ENCODE measurements at regions not wholly inside any gene's neighbourhood (a gene's known extent, or its start where the extent isn't known, plus 50 kb on each side); places are given as distances from the start of the nearest gene placed in this dataset.

DNA sequence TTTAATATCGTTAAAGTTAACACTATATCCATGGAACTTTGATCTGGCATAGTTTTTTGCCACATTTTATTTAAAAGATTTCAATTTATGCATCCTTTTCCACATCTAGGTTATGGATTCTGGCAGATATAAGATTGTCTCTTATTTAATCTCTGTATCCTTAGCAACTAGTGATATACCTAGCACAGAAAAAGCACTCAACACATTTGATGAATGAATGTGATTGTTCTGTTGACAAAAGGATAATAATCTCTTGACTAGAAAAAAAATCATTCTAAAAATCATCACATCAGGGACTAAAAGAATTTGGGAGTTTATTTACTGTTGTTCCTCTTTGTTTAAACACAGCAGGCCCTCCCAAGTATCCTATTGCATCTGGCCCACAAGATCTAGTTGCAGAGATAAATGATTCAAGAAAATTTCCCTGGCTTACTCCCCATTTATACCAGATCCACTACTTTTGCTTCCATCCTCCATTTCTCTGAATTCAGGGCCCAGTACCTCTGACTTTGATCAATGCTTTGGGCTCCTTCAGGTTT, 84.0 kb upstream of the C1GALT1 start:
- no peak for DNase-seq
- Histone ChIP-seq H3K9me3 (no peaks in the 10 kb centered on the region), H3K27me3 (no peaks in the 10 kb centered on the region), H3K4me3 (no peak overlapping the region), H3K27ac (no peak overlapping the region), H3K4me1 (ENCODE audit: insufficient read depth) (no peaks in the 10 kb centered on the region), H3K36me3 (no peaks in the 10 kb centered on the region)
- intact Hi-C loops (cut with DNase I), result no loop called here
- 94 to 98% (median 96%) methylated on average over 1 of the region's 1 CpG for WGBS, 3 donors
- TF ChIP-seq CTCF (IDR thresholded peaks at IDR 0.05) (no peak), EP300 (IDR thresholded peaks at IDR 0.05) (no peak), POLR2A (IDR thresholded peaks at IDR 0.05) (no peak)

- Histone ChIP-seq H3K4me1 (ENCODE audit: insufficient read depth) (no peaks in the 10 kb centered on the region), H3K36me3 (no peaks in the 10 kb centered on the region), H3K4me3 (no peak overlapping the region), H3K27me3 (no peaks in the 10 kb centered on the region), H3K9me3 (no peaks in the 10 kb centered on the region), H3K27ac (no peak overlapping the region)
- WGBS, 3 donors, result 0 to 8% (median 4%) methylated on average over 1 of the region's 1 CpG
- DNase-seq, result peak; percentile 31 to 75 (median 66)
- intact Hi-C loops (cut with DNase I), result loop anchor here in 1 of 4 donors (5.0 kb wide), 1 partner anchor 1118 kb away; no protein-coding TSS in a partner anchor
- TF ChIP-seq EP300 (IDR thresholded peaks at IDR 0.05) (no peak), POLR2A (IDR thresholded peaks at IDR 0.05) (no peak), CTCF (IDR thresholded peaks at IDR 0.05) (no peak)
Measured at GRCh38 chr7:7099584-7100014, 82.7 kb upstream of the C1GALT1 start.

DNA sequence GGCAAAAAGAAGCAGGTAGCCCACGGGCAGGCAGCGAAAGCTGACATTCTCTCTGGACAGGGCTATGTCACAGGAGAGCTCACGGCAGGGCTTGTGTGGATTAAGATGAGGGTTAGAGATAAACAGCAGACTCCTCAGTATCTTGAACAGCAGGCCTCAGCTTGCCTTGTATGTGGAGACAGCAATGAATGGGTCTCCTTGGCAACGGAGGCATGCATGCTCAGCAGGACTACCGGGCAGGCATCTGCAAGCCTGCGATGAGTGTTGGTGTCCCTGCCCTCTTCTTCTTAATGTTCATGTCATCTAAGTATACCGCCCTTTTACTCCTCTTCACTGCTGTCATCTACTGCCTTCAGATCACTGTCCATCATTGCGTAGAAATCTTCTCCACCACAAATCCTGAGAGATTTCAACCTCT, 81.9 kb upstream of the C1GALT1 start:
- Histone ChIP-seq H3K4me3 (no peak overlapping the region), H3K27ac (no peak overlapping the region)
- no peak for DNase-seq

DNA sequence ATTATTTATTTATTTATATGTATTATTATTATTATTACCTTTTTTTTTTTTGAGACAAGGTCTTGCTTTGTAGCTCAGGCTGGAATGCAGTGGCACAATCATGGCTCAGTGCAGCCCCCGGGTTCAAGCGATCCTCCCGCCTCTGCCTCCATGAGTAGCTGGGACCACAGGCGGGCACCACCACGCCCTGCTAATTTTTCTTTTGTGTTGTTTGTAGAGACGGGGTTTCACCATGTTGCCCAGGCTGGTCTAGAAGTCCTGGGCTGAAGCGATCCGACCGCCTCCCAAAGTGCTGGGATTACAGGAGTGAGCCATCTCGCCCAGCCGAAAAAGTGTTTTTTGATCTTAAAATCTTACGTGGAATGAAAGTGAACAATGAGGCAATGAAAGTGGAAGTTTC, 79.4 kb upstream of the C1GALT1 start:
- no peak overlapping the region for H3K4me3 ChIP-seq
- no peak for DNase-seq
- WGBS, 3 donors, result 68 to 77% (median 76%) methylated on average over 12 of the region's 12 CpGs
- TF ChIP-seq CTCF (IDR thresholded peaks at IDR 0.05) (no peak), POLR2A (IDR thresholded peaks at IDR 0.05) (no peak), EP300 (IDR thresholded peaks at IDR 0.05) (no peak)
- H3K9me3 ChIP-seq, result no peaks in the 10 kb centered on the region
- H3K27me3 ChIP-seq, result no peaks in the 10 kb centered on the region
- H3K4me1 ChIP-seq (ENCODE audit: insufficient read depth), result no peaks in the 10 kb centered on the region
- intact Hi-C loops (cut with DNase I), result loop anchor here in 1 of 4 donors (5.0 kb wide), 1 partner anchor 1114 kb away; no protein-coding TSS in a partner anchor
- no peak overlapping the region for H3K27ac ChIP-seq
- no peaks in the 10 kb centered on the region for H3K36me3 ChIP-seq

More for the DNA sequence above, 81.9 kb upstream of the C1GALT1 start:
- no peaks in the 10 kb centered on the region for H3K36me3 ChIP-seq
- 82 to 90% (median 85%) methylated on average over 8 of the region's 8 CpGs for WGBS, 3 donors
- no peaks in the 10 kb centered on the region for H3K4me1 ChIP-seq (ENCODE audit: insufficient read depth)
- no peaks in the 10 kb centered on the region for H3K27me3 ChIP-seq
- no peaks in the 10 kb centered on the region for H3K9me3 ChIP-seq
- intact Hi-C loops (cut with DNase I), result loop anchor here in 1 of 4 donors (5.0 kb wide), 1 partner anchor 1117 kb away; no protein-coding TSS in a partner anchor
- TF ChIP-seq CTCF (IDR thresholded peaks at IDR 0.05) (no peak), POLR2A (IDR thresholded peaks at IDR 0.05) (no peak), EP300 (IDR thresholded peaks at IDR 0.05) (no peak)

Measured in ovary (tissue), 7 donors.